A673 (cell line): ENCODE measurements at regions not wholly inside any gene's neighbourhood (a gene's known extent, or its start where the extent isn't known, plus 50 kb on each side); places are given as distances from the start of the nearest gene placed in this dataset.

Experiments used
- BruUV-seq: library from RNA; stranded (reverse); fragments of 400-500 nt; replicated peaks from 2 replicates; lab custom pipeline; 2021; lab: Mats Ljungman, UMichigan
- CTCF ChIA-PET: fragments of 300-600 bp; sonication (Branson Sonifier 250); formaldehyde crosslinking; loops from one replicate; lab custom pipeline; 2022; ENCODE audit warnings: antibody characterized with exemption; lab: Charles Lee
- POLR2A ChIA-PET: fragments of 300-600 bp; sonication (Branson Sonifier 250); formaldehyde crosslinking; loops from one replicate; lab custom pipeline; 2022; ENCODE audit warnings: antibody characterized with exemption; ENCODE audit not compliant: low non-redundant PET; lab: Charles Lee
- DNase-seq: peaks from one replicate; pipeline ENCODE4 v3.0.0-alpha.2; 2015; ENCODE audit warnings: low spot score
- H3K27ac ChIP-seq: fragments of 200-600 bp; sonication (generic); 2 replicates; pipeline ENCODE4 v1.5.1; 2016; ENCODE audit warnings: mixed run types, low read depth, mild to moderate bottlenecking, mixed read lengths, antibody characterized with exemption, low read length; ENCODE audit not compliant: poor library complexity, severe bottlenecking
- H3K27me3 ChIP-seq: fragments of 200-600 bp; sonication (generic); replicated peaks from 2 replicates; pipeline ENCODE4 v1.6.1; 2017; ENCODE audit warnings: mixed run types, low read depth, mild to moderate bottlenecking, mixed read lengths, antibody characterized with exemption, low read length; ENCODE audit not compliant: insufficient read depth, poor library complexity
- H3K36me3 ChIP-seq: fragments of 200-600 bp; sonication (generic); 2 replicates; pipeline ENCODE4 v1.6.1; 2016; ENCODE audit warnings: mixed run types, mild to moderate bottlenecking, mixed read lengths, antibody characterized with exemption, low read length; ENCODE audit not compliant: insufficient read depth, poor library complexity, severe bottlenecking
- H3K4me1 ChIP-seq: fragments of 200-600 bp; sonication (generic); 2 replicates; pipeline ENCODE4 v1.6.1; 2017; ENCODE audit warnings: mixed run types, mild to moderate bottlenecking, mixed read lengths, antibody characterized with exemption, low read length; ENCODE audit not compliant: insufficient read depth, poor library complexity, severe bottlenecking
- H3K4me3 ChIP-seq: fragments of 200-600 bp; sonication (generic); 2 replicates; pipeline ENCODE4 v1.5.1; 2016; ENCODE audit warnings: low read depth, mixed run types, mild to moderate bottlenecking, mixed read lengths, low read length; ENCODE audit not compliant: poor library complexity, severe bottlenecking
- H3K9me3 ChIP-seq: fragments of 200-600 bp; sonication (generic); 2 replicates; pipeline ENCODE4 v1.6.1; 2016; ENCODE audit warnings: mixed run types, low read depth, mild to moderate bottlenecking, mixed read lengths, antibody characterized with exemption, low read length; ENCODE audit not compliant: poor library complexity, severe bottlenecking
- CTCF ChIP-seq: fragments of 300-800, 200-600 bp; sonication (generic); conservative IDR thresholded peaks from 2 replicates; pipeline ENCODE4 v1.5.1; 2017; ENCODE audit warnings: low read depth, mild to moderate bottlenecking, antibody characterized with exemption, low read length, moderate library complexity, mixed read lengths
- EZH2 ChIP-seq: fragments of 200-600 bp; sonication (generic); IDR thresholded peaks from 2 replicates; pipeline ENCODE4 v1.6.1; 2017; ENCODE audit warnings: borderline replicate concordance, low read depth, mild to moderate bottlenecking, mixed read lengths, antibody characterized with exemption, low read length; ENCODE audit not compliant: poor library complexity, severe bottlenecking
- intact Hi-C: fragments of 100-400 bp; cut with micrococcal nuclease; formaldehyde crosslinking; loops from one replicate; pipeline ENCODE4 v1.10.0; 2022; ENCODE audit not compliant: unreplicated experiment

- Histone ChIP-seq H3K27me3 (no peaks in the 10 kb centered on the region), H3K27ac (no peak overlapping the region), H3K4me1 (peaks cover 7% of the 10 kb centered on the region), H3K36me3 (no peaks in the 10 kb centered on the region), H3K9me3 (no peaks in the 10 kb centered on the region), H3K4me3 (no peak overlapping the region)
- BruUV-seq: no TSS peak
- CTCF ChIA-PET: no interaction called here
- POLR2A ChIA-PET: no interaction called here
- TF ChIP-seq EZH2 (no peak), CTCF (no peak)
- intact Hi-C loops: no loop called here
- peak; percentile 11 for DNase-seq
Observed at GRCh38 chr10:20956843-20957242, 59.7 kb upstream of the NEBL start.

- Histone ChIP-seq H3K9me3 (no peaks in the 10 kb centered on the region), H3K27ac (no peak overlapping the region), H3K4me3 (no peak overlapping the region), H3K27me3 (no peaks in the 10 kb centered on the region), H3K4me1 (peaks cover 7% of the 10 kb centered on the region), H3K36me3 (no peaks in the 10 kb centered on the region)
- DNase-seq: peak; percentile 15
- no TSS peak for BruUV-seq
- ChIA-PET CTCF (no interaction called here), POLR2A (no interaction called here)
- intact Hi-C loops: no loop called here
- TF ChIP-seq EZH2: no peak
Observed at GRCh38 chr10:20955355-20955893, 58.3 kb upstream of the NEBL start.

GRCh38 chr10:20954519-20954918 is 57.4 kb upstream of the NEBL start:
- no TSS peak for BruUV-seq
- no peak for TF ChIP-seq EZH2
- TF ChIP-seq CTCF: no peak
- no peak overlapping the region for H3K27ac ChIP-seq
- H3K4me1 ChIP-seq: peaks cover 7% of the 10 kb centered on the region
- no peaks in the 10 kb centered on the region for H3K36me3 ChIP-seq
- no peak overlapping the region for H3K4me3 ChIP-seq
- no peaks in the 10 kb centered on the region for H3K9me3 ChIP-seq
- no peak for DNase-seq
- ChIA-PET POLR2A (no interaction called here), CTCF (no interaction called here)
- no peaks in the 10 kb centered on the region for H3K27me3 ChIP-seq
- intact Hi-C loops: no loop called here

- TF ChIP-seq EZH2: no peak
- no peak for TF ChIP-seq CTCF
- Histone ChIP-seq H3K27me3 (no peaks in the 10 kb centered on the region), H3K4me3 (no peak overlapping the region), H3K27ac (no peak overlapping the region), H3K9me3 (no peaks in the 10 kb centered on the region), H3K36me3 (no peaks in the 10 kb centered on the region), H3K4me1 (peaks cover 7% of the 10 kb centered on the region)
- CTCF ChIA-PET: no interaction called here
- intact Hi-C loops: no loop called here
- POLR2A ChIA-PET: no interaction called here
- no TSS peak for BruUV-seq
- no peak for DNase-seq
Observed at GRCh38 chr10:20953120-20953519, 56.0 kb upstream of the NEBL start.
